ENCODE measurements at regions not wholly inside any gene's neighbourhood (a gene's known extent, or its start where the extent isn't known, plus 50 kb on each side); places are given as distances from the start of the nearest gene placed in this dataset.

- no peaks in the 10 kb centered on the region for H3K36me3 ChIP-seq (ENCODE audit: control insufficient read depth, insufficient read depth, low read length)
- intact Hi-C loops (cut with micrococcal nuclease; ENCODE audit: unreplicated experiment) = no loop called here
- no peak for DNase-seq
- no peak overlapping the region for H3K27ac Mint-ChIP-seq (ENCODE audit: unreplicated experiment)
- no peaks in the 10 kb centered on the region for H3K4me1 ChIP-seq
- H3K27me3 Mint-ChIP-seq (ENCODE audit: insufficient read depth, unreplicated experiment) = peaks cover 7% of the 10 kb centered on the region
- no peak overlapping the region for H3K4me3 ChIP-seq (ENCODE audit: low read depth, low read length)
- TF ChIP-seq CTCF (IDR thresholded peaks at IDR 0.05; ENCODE audit: insufficient read depth in 1 of 2, low read depth in 1 of 2, low read length in 1 of 2, severe bottlenecking in 1 of 2, unreplicated experiment in 1 of 2) = no peak
- H3K27me3 ChIP-seq (replicated peaks; ENCODE audit: control insufficient read depth, insufficient read depth, low read length) = no peaks in the 10 kb centered on the region
- BruUV-seq (replicated peaks) = no TSS peak
- H3K9me3 ChIP-seq = no peaks in the 10 kb centered on the region
- ChIA-PET POLR2A (no interaction called here), CTCF (no interaction called here)
- H3K36me3 Mint-ChIP-seq (ENCODE audit: insufficient read depth, unreplicated experiment) = no peaks in the 10 kb centered on the region
- H3K4me3 Mint-ChIP-seq (ENCODE audit: unreplicated experiment) = no peak overlapping the region
- peaks cover 5% of the 10 kb centered on the region for H3K9me3 Mint-ChIP-seq (ENCODE audit: unreplicated experiment)
- no peaks in the 10 kb centered on the region for H3K4me1 Mint-ChIP-seq (ENCODE audit: low read depth, unreplicated experiment)
Measured at GRCh38 chr15:91376038-91376437, 276.0 kb downstream of the SV2B start.

- Mint-ChIP-seq H3K4me1 (ENCODE audit: low read depth, unreplicated experiment) (no peaks in the 10 kb centered on the region), H3K36me3 (ENCODE audit: insufficient read depth, unreplicated experiment) (no peaks in the 10 kb centered on the region), H3K27me3 (ENCODE audit: insufficient read depth, unreplicated experiment) (peaks cover 7% of the 10 kb centered on the region), H3K27ac (ENCODE audit: unreplicated experiment) (no peak overlapping the region), H3K9me3 (ENCODE audit: unreplicated experiment) (peaks cover 11% of the 10 kb centered on the region), H3K4me3 (ENCODE audit: unreplicated experiment) (no peak overlapping the region)
- H3K27me3 ChIP-seq (replicated peaks; ENCODE audit: control insufficient read depth, insufficient read depth, low read length) = no peaks in the 10 kb centered on the region
- BruUV-seq (replicated peaks) = no TSS peak
- H3K4me3 ChIP-seq (ENCODE audit: low read depth, low read length) = no peak overlapping the region
- ChIA-PET POLR2A (no interaction called here), CTCF (no interaction called here)
- intact Hi-C loops (cut with micrococcal nuclease; ENCODE audit: unreplicated experiment) = no loop called here
- H3K36me3 ChIP-seq (ENCODE audit: control insufficient read depth, insufficient read depth, low read length) = no peaks in the 10 kb centered on the region
- H3K4me1 ChIP-seq = no peaks in the 10 kb centered on the region
- DNase-seq = no peak
- TF ChIP-seq CTCF (IDR thresholded peaks at IDR 0.05; ENCODE audit: insufficient read depth in 1 of 2, low read depth in 1 of 2, low read length in 1 of 2, severe bottlenecking in 1 of 2, unreplicated experiment in 1 of 2) = no peak
- H3K9me3 ChIP-seq = no peaks in the 10 kb centered on the region
Measured at GRCh38 chr15:91380114-91380513, 280.1 kb downstream of the SV2B start.

- POLR2A ChIA-PET = no interaction called here
- H3K27me3 Mint-ChIP-seq (ENCODE audit: insufficient read depth, unreplicated experiment) = peaks cover 3% of the 10 kb centered on the region
- H3K36me3 Mint-ChIP-seq (ENCODE audit: insufficient read depth, unreplicated experiment) = no peaks in the 10 kb centered on the region
- intact Hi-C loops (cut with micrococcal nuclease; ENCODE audit: unreplicated experiment) = no loop called here
- no TSS peak for BruUV-seq (replicated peaks)
- no peaks in the 10 kb centered on the region for H3K4me1 Mint-ChIP-seq (ENCODE audit: low read depth, unreplicated experiment)
- Histone ChIP-seq H3K4me3 (ENCODE audit: low read depth, low read length) (no peak overlapping the region), H3K4me1 (no peaks in the 10 kb centered on the region), H3K36me3 (ENCODE audit: control insufficient read depth, insufficient read depth, low read length) (no peaks in the 10 kb centered on the region), H3K9me3 (no peaks in the 10 kb centered on the region), H3K27me3 (replicated peaks; ENCODE audit: control insufficient read depth, insufficient read depth, low read length) (no peaks in the 10 kb centered on the region)
- no peak overlapping the region for H3K27ac Mint-ChIP-seq (ENCODE audit: unreplicated experiment)
- CTCF ChIA-PET = no interaction called here
- DNase-seq = no peak
- no peak for TF ChIP-seq CTCF (IDR thresholded peaks at IDR 0.05; ENCODE audit: insufficient read depth in 1 of 2, low read depth in 1 of 2, low read length in 1 of 2, severe bottlenecking in 1 of 2, unreplicated experiment in 1 of 2)
- H3K4me3 Mint-ChIP-seq (ENCODE audit: unreplicated experiment) = no peak overlapping the region
- H3K9me3 Mint-ChIP-seq (ENCODE audit: unreplicated experiment) = peaks cover 11% of the 10 kb centered on the region
Measured at GRCh38 chr15:91383532-91383931, 283.5 kb downstream of the SV2B start.
